GM12872 (cell line): ENCODE measurements at regions not wholly inside any gene's neighbourhood (a gene's known extent, or its start where the extent isn't known, plus 50 kb on each side); places are given as distances from the start of the nearest gene placed in this dataset.

Experiments used
- CTCF ChIP-seq: IDR thresholded peaks from 3 replicates; pipeline ENCODE4 v1.5.1; 2011; ENCODE audit warnings: low read depth, mild to moderate bottlenecking, low read length, moderate library complexity; ENCODE audit not compliant: insufficient read depth

GRCh38 chr12:38016602-38017001 is 300.0 kb upstream of the ALG10B start:
- no peak for TF ChIP-seq CTCF

GRCh38 chr12:38025916-38026315 is 290.7 kb upstream of the ALG10B start:
- TF ChIP-seq CTCF, result no peak

GRCh38 chr12:38053113-38053512 is 263.5 kb upstream of the ALG10B start:
- no peak for TF ChIP-seq CTCF

- TF ChIP-seq CTCF, result no peak
Measured at GRCh38 chr12:38053655-38054464, 262.7 kb upstream of the ALG10B start.

- no peak for TF ChIP-seq CTCF
Measured at GRCh38 chr12:38056701-38057689, 259.6 kb upstream of the ALG10B start.

GRCh38 chr12:38099686-38100085 is 216.9 kb upstream of the ALG10B start:
- no peak for TF ChIP-seq CTCF

- no peak for TF ChIP-seq CTCF
Measured at GRCh38 chr12:38101753-38102152, 214.8 kb upstream of the ALG10B start.
